ENCODE measurements at regions not wholly inside any gene's neighbourhood (a gene's known extent, or its start where the extent isn't known, plus 50 kb on each side); places are given as distances from the start of the nearest gene placed in this dataset.

DNA sequence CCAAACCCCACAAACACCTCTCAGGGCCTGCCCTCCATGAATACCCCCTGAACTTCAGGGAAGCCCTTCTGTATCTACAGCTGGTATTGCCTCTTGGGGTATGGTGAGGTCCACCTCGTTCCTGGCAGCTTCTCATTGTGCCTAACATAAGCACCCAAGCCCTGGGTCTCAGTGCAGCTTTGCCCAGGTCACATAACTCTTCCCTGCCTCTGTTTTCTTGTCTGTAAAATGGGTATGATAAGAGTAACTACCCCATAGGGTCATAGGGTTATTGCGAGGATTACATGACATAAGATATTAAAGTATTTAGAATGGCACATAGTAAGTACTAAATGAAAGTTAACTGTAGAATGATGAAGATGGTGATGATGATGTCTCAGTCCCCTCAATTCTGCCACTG lies 190.0 kb upstream of the PWP1 start:
- H3K9me3 ChIP-seq (ENCODE audit: low read depth, low read length) = no peaks in the 10 kb centered on the region
- TF ChIP-seq CTCF (IDR thresholded peaks at IDR 0.05; ENCODE audit: extremely low read depth, low read depth, low read length) = no peak
- no peaks in the 10 kb centered on the region for H3K4me1 ChIP-seq (ENCODE audit: insufficient read depth, low read length)
- no peaks in the 10 kb centered on the region for H3K79me2 ChIP-seq (ENCODE audit: insufficient read depth, low read length)
- H3K36me3 ChIP-seq (ENCODE audit: insufficient read depth, low read length) = no peaks in the 10 kb centered on the region
- H3K27ac ChIP-seq (ENCODE audit: low read depth, low read length) = no peak overlapping the region
- H4K20me1 ChIP-seq (ENCODE audit: insufficient read depth, low read length) = no peaks in the 10 kb centered on the region
- no peak for DNase-seq (ENCODE audit: insufficient read length, low spot score, missing footprints)
- no peak overlapping the region for H3K4me2 ChIP-seq (ENCODE audit: insufficient read depth, low read length)
- H2AFZ ChIP-seq (ENCODE audit: low read length) = no peak overlapping the region
- no peaks in the 10 kb centered on the region for H3K27me3 ChIP-seq (ENCODE audit: insufficient read depth, low read length)
- no peak overlapping the region for H3K4me3 ChIP-seq (ENCODE audit: insufficient read depth, low read length)

GRCh38 chr12:107497231-107497630 lies 188.4 kb upstream of the PWP1 start:
- no peaks in the 10 kb centered on the region for H3K79me2 ChIP-seq (ENCODE audit: insufficient read depth, low read length)
- no peaks in the 10 kb centered on the region for H3K36me3 ChIP-seq (ENCODE audit: insufficient read depth, low read length)
- H3K9me3 ChIP-seq (ENCODE audit: low read depth, low read length) = no peaks in the 10 kb centered on the region
- H2AFZ ChIP-seq (ENCODE audit: low read length) = no peak overlapping the region
- H3K4me3 ChIP-seq (ENCODE audit: insufficient read depth, low read length) = no peak overlapping the region
- no peaks in the 10 kb centered on the region for H3K27me3 ChIP-seq (ENCODE audit: insufficient read depth, low read length)
- no peak overlapping the region for H3K4me2 ChIP-seq (ENCODE audit: insufficient read depth, low read length)
- no peak for TF ChIP-seq CTCF (IDR thresholded peaks at IDR 0.05; ENCODE audit: extremely low read depth, low read depth, low read length)
- H3K4me1 ChIP-seq (ENCODE audit: insufficient read depth, low read length) = no peaks in the 10 kb centered on the region
- H4K20me1 ChIP-seq (ENCODE audit: insufficient read depth, low read length) = no peaks in the 10 kb centered on the region
- no peak for DNase-seq (ENCODE audit: insufficient read length, low spot score, missing footprints)
- no peak overlapping the region for H3K27ac ChIP-seq (ENCODE audit: low read depth, low read length)

DNA sequence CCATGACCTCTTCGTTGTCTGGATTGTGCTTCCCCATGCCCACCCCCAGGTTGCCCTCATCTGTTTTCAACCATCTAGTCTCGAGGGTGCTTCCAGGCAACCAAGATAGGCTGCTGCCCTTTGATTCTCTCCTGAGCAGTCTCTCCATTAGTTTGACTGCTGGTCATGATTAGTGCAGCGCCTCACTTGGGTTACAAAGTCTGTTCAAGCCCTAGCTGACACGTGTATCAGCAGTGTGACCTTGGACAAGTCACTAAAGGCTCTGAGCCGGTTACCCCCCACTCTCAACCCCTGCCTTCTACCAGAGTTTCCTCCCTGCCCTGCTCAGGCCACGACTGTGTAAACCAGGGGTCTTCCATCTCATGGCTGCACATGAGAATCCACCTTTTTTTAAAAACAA lies 185.3 kb upstream of the PWP1 start:
- Histone ChIP-seq H3K4me3 (ENCODE audit: insufficient read depth, low read length) (no peak overlapping the region), H3K36me3 (ENCODE audit: insufficient read depth, low read length) (no peaks in the 10 kb centered on the region), H4K20me1 (ENCODE audit: insufficient read depth, low read length) (no peaks in the 10 kb centered on the region), H3K4me2 (ENCODE audit: insufficient read depth, low read length) (no peak overlapping the region), H3K79me2 (ENCODE audit: insufficient read depth, low read length) (no peaks in the 10 kb centered on the region), H3K9me3 (ENCODE audit: low read depth, low read length) (no peaks in the 10 kb centered on the region), H3K27me3 (ENCODE audit: insufficient read depth, low read length) (no peaks in the 10 kb centered on the region), H3K27ac (ENCODE audit: low read depth, low read length) (no peak overlapping the region), H3K4me1 (ENCODE audit: insufficient read depth, low read length) (no peaks in the 10 kb centered on the region), H2AFZ (ENCODE audit: low read length) (no peak overlapping the region)
- TF ChIP-seq CTCF (IDR thresholded peaks at IDR 0.05; ENCODE audit: extremely low read depth, low read depth, low read length) = no peak
- DNase-seq (ENCODE audit: insufficient read length, low spot score, missing footprints) = no peak

GRCh38 chr12:107501681-107502080 lies 183.9 kb upstream of the PWP1 start:
- Histone ChIP-seq H3K4me1 (ENCODE audit: insufficient read depth, low read length) (no peaks in the 10 kb centered on the region), H3K9me3 (ENCODE audit: low read depth, low read length) (no peaks in the 10 kb centered on the region), H2AFZ (ENCODE audit: low read length) (no peak overlapping the region), H3K27ac (ENCODE audit: low read depth, low read length) (no peak overlapping the region), H3K4me3 (ENCODE audit: insufficient read depth, low read length) (no peak overlapping the region), H3K79me2 (ENCODE audit: insufficient read depth, low read length) (no peaks in the 10 kb centered on the region), H3K27me3 (ENCODE audit: insufficient read depth, low read length) (no peaks in the 10 kb centered on the region), H3K4me2 (ENCODE audit: insufficient read depth, low read length) (no peak overlapping the region), H4K20me1 (ENCODE audit: insufficient read depth, low read length) (no peaks in the 10 kb centered on the region), H3K36me3 (ENCODE audit: insufficient read depth, low read length) (no peaks in the 10 kb centered on the region)
- no peak for TF ChIP-seq CTCF (IDR thresholded peaks at IDR 0.05; ENCODE audit: extremely low read depth, low read depth, low read length)
- DNase-seq (ENCODE audit: insufficient read length, low spot score, missing footprints) = no peak
